ENCODE measurements at regions not wholly inside any gene's neighbourhood (a gene's known extent, or its start where the extent isn't known, plus 50 kb on each side); places are given as distances from the start of the nearest gene placed in this dataset.

DNA sequence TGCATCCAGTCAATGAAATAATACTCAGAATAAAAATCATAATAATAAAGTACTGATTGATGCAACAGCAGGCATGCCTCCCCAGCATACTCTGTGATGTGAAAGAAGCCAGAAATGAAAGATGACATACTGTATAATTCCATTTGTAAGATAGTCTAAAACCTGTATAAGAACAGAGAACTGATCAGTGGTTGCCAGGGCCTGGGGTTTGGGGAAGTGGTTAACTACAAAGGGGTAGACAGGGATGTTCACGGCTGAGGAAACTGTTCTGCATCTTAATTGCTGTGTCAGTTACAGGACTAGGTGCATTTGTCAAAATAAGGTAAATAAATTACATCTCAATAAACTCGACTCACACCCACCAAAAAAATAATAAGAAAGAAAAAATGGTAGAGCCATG is 81.3 kb upstream of the BMP2 start:
- no peaks in the 10 kb centered on the region for H4K20me1 ChIP-seq (ENCODE audit: insufficient read depth)
- no peaks in the 10 kb centered on the region for H3F3A ChIP-seq (ENCODE audit: insufficient read depth, low read length, poor library complexity, severe bottlenecking)
- no peaks in the 10 kb centered on the region for H3K36me3 ChIP-seq (ENCODE audit: insufficient read depth, low read length)
- H3K4me3 ChIP-seq (ENCODE audit: low read length) = no peak overlapping the region
- no peak overlapping the region for H3K27ac ChIP-seq (ENCODE audit: low read length)
- H3K9ac ChIP-seq (ENCODE audit: low read length) = no peak overlapping the region
- no peaks in the 10 kb centered on the region for H3K79me2 ChIP-seq (replicated peaks; ENCODE audit: insufficient read depth, low read length)
- H3K9me3 ChIP-seq (ENCODE audit: low read length) = no peaks in the 10 kb centered on the region
- TF ChIP-seq POLR2AphosphoS5 (IDR thresholded peaks at IDR 0.05) (no peak), EP300 (conservative IDR thresholded peaks at IDR 0.05; ENCODE audit: poor library complexity, severe bottlenecking) (no peak)
- no peak overlapping the region for H3K4me2 ChIP-seq (ENCODE audit: low read length)
- H2AFZ ChIP-seq (ENCODE audit: low read depth, low read length) = no peak overlapping the region
- H3K27me3 ChIP-seq (ENCODE audit: insufficient read depth, low read depth, low read length) = no peaks in the 10 kb centered on the region
- H3K9me2 ChIP-seq (ENCODE audit: insufficient read depth, low read length) = no peaks in the 10 kb centered on the region

DNA sequence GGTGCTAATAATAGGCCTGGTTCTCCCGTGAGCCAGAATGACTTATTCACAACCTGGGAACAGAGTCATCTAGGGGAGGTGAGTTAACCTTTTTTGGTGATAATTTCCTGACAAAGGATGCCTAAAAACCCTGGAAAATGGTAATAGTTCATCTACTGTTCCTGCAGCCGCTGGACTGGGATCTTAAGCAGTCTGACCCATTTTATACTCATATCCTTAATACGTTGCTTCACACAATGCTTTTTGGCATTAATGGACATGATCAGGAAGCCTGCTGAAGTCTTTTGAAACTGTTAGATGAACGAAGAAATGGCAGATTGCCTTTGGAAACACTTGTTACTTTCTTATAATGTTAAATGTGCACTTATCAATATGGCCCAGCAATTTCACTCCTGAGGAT is 81.9 kb upstream of the BMP2 start:
- no peaks in the 10 kb centered on the region for H3K79me2 ChIP-seq (replicated peaks; ENCODE audit: insufficient read depth, low read length)
- H3K27ac ChIP-seq (ENCODE audit: low read length) = no peak overlapping the region
- H4K20me1 ChIP-seq (ENCODE audit: insufficient read depth) = no peaks in the 10 kb centered on the region
- no peaks in the 10 kb centered on the region for H3F3A ChIP-seq (ENCODE audit: insufficient read depth, low read length, poor library complexity, severe bottlenecking)
- H3K27me3 ChIP-seq (ENCODE audit: insufficient read depth, low read depth, low read length) = no peaks in the 10 kb centered on the region
- no peaks in the 10 kb centered on the region for H3K9me2 ChIP-seq (ENCODE audit: insufficient read depth, low read length)
- no peaks in the 10 kb centered on the region for H3K9me3 ChIP-seq (ENCODE audit: low read length)
- no peaks in the 10 kb centered on the region for H3K36me3 ChIP-seq (ENCODE audit: insufficient read depth, low read length)
- no peak overlapping the region for H3K4me3 ChIP-seq (ENCODE audit: low read length)
- no peak overlapping the region for H3K9ac ChIP-seq (ENCODE audit: low read length)
- H3K4me2 ChIP-seq (ENCODE audit: low read length) = no peak overlapping the region
- TF ChIP-seq, protein P1, sequence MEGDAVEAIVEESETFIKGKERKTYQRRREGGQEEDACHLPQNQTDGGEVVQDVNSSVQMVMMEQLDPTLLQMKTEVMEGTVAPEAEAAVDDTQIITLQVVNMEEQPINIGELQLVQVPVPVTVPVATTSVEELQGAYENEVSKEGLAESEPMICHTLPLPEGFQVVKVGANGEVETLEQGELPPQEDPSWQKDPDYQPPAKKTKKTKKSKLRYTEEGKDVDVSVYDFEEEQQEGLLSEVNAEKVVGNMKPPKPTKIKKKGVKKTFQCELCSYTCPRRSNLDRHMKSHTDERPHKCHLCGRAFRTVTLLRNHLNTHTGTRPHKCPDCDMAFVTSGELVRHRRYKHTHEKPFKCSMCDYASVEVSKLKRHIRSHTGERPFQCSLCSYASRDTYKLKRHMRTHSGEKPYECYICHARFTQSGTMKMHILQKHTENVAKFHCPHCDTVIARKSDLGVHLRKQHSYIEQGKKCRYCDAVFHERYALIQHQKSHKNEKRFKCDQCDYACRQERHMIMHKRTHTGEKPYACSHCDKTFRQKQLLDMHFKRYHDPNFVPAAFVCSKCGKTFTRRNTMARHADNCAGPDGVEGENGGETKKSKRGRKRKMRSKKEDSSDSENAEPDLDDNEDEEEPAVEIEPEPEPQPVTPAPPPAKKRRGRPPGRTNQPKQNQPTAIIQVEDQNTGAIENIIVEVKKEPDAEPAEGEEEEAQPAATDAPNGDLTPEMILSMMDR (IDR thresholded peaks at IDR 0.05; ENCODE audit: poor library complexity, severe bottlenecking) = no peak
- TF ChIP-seq SMC3 (conservative IDR thresholded peaks at IDR 0.05; ENCODE audit: poor library complexity) (no peak), POLR2AphosphoS5 (IDR thresholded peaks at IDR 0.05) (no peak), EZH2 (IDR thresholded peaks at IDR 0.05; ENCODE audit: borderline replicate concordance, insufficient read depth, low read length, poor library complexity, severe bottlenecking) (no peak), MXI1 (conservative IDR thresholded peaks at IDR 0.05; ENCODE audit: poor library complexity, severe bottlenecking) (no peak), TAF1 (IDR thresholded peaks at IDR 0.05; ENCODE audit: low read depth) (no peak), RAD21 (conservative IDR thresholded peaks at IDR 0.05) (no peak), EP300 (conservative IDR thresholded peaks at IDR 0.05; ENCODE audit: poor library complexity, severe bottlenecking) (no peak)
- TF ChIP-seq, protein P2, sequence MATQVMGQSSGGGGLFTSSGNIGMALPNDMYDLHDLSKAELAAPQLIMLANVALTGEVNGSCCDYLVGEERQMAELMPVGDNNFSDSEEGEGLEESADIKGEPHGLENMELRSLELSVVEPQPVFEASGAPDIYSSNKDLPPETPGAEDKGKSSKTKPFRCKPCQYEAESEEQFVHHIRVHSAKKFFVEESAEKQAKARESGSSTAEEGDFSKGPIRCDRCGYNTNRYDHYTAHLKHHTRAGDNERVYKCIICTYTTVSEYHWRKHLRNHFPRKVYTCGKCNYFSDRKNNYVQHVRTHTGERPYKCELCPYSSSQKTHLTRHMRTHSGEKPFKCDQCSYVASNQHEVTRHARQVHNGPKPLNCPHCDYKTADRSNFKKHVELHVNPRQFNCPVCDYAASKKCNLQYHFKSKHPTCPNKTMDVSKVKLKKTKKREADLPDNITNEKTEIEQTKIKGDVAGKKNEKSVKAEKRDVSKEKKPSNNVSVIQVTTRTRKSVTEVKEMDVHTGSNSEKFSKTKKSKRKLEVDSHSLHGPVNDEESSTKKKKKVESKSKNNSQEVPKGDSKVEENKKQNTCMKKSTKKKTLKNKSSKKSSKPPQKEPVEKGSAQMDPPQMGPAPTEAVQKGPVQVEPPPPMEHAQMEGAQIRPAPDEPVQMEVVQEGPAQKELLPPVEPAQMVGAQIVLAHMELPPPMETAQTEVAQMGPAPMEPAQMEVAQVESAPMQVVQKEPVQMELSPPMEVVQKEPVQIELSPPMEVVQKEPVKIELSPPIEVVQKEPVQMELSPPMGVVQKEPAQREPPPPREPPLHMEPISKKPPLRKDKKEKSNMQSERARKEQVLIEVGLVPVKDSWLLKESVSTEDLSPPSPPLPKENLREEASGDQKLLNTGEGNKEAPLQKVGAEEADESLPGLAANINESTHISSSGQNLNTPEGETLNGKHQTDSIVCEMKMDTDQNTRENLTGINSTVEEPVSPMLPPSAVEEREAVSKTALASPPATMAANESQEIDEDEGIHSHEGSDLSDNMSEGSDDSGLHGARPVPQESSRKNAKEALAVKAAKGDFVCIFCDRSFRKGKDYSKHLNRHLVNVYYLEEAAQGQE (IDR thresholded peaks at IDR 0.05; ENCODE audit: borderline replicate concordance) = no peak
- H2AFZ ChIP-seq (ENCODE audit: low read depth, low read length) = no peak overlapping the region

DNA sequence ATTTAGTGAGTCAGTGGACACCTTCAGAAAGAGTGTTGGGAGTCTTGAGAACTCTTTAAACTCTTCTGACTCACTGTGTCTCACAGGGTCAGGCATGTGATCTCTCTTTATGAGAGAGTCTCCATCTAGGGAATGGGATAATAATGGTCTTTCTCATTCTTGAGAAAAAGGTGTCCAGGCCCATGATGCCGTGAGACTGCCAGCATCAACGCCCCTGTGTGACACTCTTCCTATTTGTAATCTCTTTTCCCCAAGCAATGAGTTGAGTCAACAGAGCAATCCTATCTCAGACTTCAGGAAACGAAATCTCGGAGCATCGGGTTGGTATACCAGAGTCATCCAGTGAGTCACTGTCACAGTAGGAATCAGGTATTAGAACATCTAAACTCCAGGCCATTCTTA is 82.3 kb upstream of the BMP2 start:
- no peak for TF ChIP-seq MXI1 (conservative IDR thresholded peaks at IDR 0.05; ENCODE audit: poor library complexity, severe bottlenecking)
- TF ChIP-seq, protein P2 (IDR thresholded peaks at IDR 0.05; ENCODE audit: borderline replicate concordance) = no peak
- TF ChIP-seq EZH2 (IDR thresholded peaks at IDR 0.05; ENCODE audit: borderline replicate concordance, insufficient read depth, low read length, poor library complexity, severe bottlenecking) = no peak
- TF ChIP-seq TAF1 (IDR thresholded peaks at IDR 0.05; ENCODE audit: low read depth) = no peak
- TF ChIP-seq EP300 (conservative IDR thresholded peaks at IDR 0.05; ENCODE audit: poor library complexity, severe bottlenecking) = no peak
- TF ChIP-seq SMC3 (conservative IDR thresholded peaks at IDR 0.05; ENCODE audit: poor library complexity) = no peak
- TF ChIP-seq, protein P1 (IDR thresholded peaks at IDR 0.05; ENCODE audit: poor library complexity, severe bottlenecking) = no peak
- no peak for TF ChIP-seq POLR2AphosphoS5 (IDR thresholded peaks at IDR 0.05)
- no peak for TF ChIP-seq RAD21 (conservative IDR thresholded peaks at IDR 0.05)
- Histone ChIP-seq H3K4me2 (ENCODE audit: low read length) (no peak overlapping the region), H3K27ac (ENCODE audit: low read length) (no peak overlapping the region), H3K4me3 (ENCODE audit: low read length) (no peak overlapping the region), H3K9ac (ENCODE audit: low read length) (no peak overlapping the region), H3K36me3 (ENCODE audit: insufficient read depth, low read length) (no peaks in the 10 kb centered on the region), H3K9me2 (ENCODE audit: insufficient read depth, low read length) (no peaks in the 10 kb centered on the region), H4K20me1 (ENCODE audit: insufficient read depth) (no peaks in the 10 kb centered on the region), H3F3A (ENCODE audit: insufficient read depth, low read length, poor library complexity, severe bottlenecking) (no peaks in the 10 kb centered on the region), H3K27me3 (ENCODE audit: insufficient read depth, low read depth, low read length) (no peaks in the 10 kb centered on the region), H3K9me3 (ENCODE audit: low read length) (no peaks in the 10 kb centered on the region), H3K79me2 (replicated peaks; ENCODE audit: insufficient read depth, low read length) (no peaks in the 10 kb centered on the region), H2AFZ (ENCODE audit: low read depth, low read length) (no peak overlapping the region)
